ENCODE measurements at regions not wholly inside any gene's neighbourhood (a gene's known extent, or its start where the extent isn't known, plus 50 kb on each side); places are given as distances from the start of the nearest gene placed in this dataset.
"Not testable (repeated sequence)": the region's sequence is repeated elsewhere in the genome, so short reads cannot be mapped to it uniquely, and the experiment has no call there.

DNA sequence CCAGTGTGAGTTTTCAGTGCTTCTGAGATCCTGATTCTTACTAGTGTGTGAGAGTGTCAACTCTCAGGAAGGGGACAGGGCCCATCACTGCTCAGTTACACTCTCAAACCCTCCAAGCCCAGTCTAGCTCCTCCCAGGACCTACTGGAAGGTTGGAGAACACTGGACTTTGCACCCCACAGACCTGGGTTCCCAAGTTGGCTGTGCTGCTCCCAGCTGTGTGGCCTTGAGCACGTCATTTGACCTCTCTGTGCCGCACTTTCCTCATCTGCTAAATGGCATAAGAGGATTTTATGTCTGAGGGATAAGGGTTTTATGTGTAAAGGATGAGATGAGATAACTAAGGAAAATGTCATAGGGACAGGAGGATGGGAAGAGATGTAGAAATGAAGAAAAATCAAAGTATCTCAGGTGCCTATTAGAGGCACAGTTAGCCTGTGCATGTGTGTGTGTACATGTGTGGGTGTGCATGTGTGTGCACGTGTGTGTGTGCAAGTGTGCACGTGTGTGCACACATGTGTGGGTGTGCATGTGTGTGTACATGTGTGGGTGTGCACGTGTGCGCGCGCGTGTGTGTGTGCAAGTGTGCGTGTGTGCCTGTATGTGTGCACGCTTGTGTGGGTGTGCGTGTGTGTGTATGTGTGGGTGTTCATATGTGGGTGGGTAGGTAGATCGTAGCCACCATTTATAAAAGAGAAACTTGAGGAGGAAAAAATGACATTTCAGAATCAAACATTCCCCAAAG, 108.0 kb upstream of the GRK3 start:
- not testable (repeated sequence) for DNase-seq (ENCODE audit: low read depth)

DNA sequence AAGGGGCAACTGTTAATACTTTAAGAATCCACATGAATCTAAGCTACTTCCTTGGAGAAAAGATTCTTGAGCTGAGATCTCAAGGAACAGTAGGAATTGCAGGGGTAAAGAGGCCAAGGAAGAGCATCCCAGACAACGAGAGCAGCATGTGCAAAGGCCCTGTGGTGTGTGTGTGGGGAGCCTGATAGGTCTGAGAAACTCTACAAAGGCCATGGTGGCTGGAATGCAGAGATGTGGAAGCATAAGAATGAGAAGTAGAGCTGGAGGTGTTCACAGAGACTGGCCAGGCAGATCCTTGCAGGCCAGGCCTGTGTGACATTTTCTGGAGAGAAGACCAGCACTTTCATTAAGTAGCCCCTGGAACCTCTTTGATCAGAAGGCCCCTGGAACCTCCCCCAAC, 105.8 kb upstream of the GRK3 start:
- DNase-seq (ENCODE audit: low read depth): not testable (repeated sequence)

DNA sequence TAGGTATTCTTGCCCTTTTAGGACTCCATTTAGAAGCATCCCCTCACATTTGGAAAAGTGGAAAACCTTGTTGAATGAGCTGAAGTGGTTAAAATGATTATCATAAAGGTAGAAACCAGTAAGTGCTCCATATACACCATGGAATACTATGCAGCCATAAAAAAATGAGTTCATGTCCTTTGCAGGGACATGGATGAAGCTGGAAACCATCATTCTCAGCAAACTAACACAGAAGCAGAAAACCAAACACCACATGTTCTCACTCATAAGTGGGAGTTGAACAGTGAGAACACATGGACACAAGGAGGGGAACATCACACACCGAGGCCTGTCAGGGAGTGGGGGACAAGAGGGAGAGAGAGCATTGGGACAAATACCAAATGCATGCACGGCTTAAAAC, 103.8 kb upstream of the GRK3 start:
- DNase-seq (ENCODE audit: low read depth): not testable (repeated sequence)

DNA sequence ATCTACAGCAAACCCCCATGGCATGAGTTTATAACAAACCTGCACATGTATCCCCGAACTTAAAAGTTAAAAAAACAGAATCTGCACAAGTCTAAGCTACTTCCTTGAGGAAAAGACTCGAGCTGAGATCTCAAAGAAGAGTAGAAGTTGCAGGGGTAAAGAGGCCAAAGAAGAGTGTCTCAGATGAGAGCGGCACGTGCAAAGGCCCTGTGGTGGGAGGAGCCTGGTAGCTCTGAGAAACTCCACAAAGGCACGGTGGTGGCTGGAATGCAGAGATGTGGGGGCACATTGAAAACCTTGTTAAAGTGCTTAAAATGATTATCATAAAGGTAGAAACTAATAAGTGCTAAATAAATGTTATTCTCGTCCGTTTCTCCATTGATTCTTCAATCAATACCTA, 103.2 kb upstream of the GRK3 start:
- no peak for DNase-seq (ENCODE audit: low read depth)

DNA sequence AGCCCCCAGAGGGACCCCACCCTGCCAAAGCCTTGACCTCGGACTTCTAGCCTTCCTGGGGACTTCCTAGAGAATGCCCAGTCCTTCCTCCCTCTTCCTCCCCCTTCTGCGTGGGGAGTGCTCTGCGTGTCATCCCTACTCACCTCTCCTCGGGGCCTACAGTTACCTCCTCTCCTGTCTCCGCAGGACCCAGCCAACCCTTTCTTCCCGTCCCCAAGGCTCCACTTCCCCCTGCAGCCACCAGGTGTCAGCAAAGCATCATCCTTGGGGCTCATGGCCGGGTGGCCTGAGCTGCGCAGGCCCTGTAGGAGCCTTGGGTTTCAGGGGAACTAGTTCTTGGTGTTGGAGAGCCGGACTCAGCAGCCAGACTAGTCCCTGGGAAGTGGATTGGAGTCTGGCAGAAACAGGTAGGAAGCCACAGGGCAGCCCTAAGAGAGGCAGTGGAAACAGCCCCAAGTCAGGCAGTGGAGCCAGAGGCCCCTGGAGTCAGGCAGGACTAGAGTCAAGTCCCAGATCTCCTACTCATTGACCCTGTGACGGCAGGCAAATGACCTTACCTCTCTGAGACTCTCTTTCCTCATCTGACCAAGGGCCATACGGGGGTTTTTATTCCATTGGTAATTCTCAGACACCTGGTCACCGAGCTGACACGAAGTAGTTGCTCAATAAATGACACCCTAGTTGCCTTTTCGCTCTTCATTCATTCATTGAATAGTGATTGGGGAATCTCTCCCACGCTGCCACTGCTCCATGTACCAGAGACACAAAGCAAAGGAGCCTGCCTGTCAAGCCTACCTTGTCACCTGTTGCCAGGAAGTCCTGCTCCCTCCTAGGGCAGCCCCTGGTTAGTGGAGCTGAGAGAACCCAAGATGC, 101.8 kb upstream of the GRK3 start:
- DNase-seq (ENCODE audit: low read depth): peak; percentile 38

DNA sequence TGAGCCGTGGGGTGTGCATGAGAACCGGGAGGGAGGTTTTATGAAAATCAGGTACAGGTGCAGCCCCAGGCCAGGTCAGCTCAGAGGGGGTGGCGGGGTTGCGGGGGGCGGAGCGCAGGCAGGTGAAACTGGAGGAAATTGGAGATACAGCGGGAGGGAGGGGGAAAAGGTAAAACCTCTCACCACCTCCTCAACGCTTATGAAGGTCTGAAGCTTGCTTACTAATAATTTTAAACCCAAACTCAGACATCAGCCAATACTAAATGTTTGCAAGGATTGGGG, 101.2 kb upstream of the GRK3 start:
- not testable (repeated sequence) for DNase-seq (ENCODE audit: low read depth)

DNA sequence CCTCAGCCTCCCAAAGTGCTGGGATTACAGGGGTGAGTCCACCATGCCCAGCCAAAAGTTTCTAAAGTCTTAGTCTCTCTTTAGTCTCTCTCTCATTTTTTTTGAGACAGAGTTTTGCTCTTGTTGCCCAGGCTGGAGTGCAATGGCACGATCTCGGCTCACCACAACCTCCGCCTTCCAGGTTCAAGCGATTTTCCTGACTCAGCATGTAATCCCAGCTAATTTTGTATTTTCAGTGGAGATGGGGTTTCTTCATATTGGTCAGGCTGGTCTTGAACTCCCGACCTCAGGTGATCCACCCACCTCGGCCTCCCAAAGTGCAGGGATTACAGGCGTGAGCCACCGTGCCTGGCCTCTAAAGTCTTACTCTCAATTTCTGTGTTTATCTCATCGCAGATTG, 100.1 kb upstream of the GRK3 start:
- not testable (repeated sequence) for DNase-seq (ENCODE audit: low read depth)

DNA sequence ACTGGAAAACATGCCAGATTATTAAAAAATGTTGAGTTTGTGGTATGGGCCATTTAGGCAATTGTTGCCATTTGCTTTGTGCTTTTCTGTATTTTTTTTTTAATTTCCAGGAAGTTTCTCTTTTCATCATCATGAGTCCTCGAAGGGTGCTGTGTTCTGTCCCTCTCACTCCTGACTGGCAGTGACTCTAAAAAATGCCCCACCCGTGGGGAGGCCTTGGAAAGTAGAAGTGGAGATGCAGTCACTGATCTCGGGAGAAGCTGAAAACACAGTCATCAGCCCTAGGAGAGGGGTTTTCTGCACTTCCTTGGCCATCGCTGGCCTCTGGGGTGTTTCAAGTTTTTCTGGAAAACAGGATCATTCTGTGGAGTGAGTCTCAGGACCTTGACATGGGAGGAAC, 98.5 kb upstream of the GRK3 start:
- DNase-seq (ENCODE audit: low read depth): no peak

DNA sequence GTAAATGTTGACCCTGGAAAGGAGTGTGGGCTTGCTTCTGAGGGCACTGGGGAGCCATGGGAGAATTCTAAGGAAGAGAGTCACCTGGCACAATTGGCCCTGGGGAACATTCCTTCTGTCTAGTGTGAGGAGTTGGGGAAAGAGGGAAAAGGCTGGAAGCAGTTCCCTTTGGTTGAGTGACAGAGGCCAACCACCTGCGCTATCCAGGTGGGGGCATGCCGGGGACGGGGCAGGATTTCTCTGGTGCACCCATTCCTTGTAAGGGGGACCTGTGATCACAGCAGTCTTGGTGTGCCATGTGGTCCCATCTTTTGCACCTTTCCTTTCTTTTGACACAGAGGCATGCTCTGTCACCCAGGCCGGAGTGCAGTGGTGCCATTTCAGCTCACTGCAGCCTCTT, 92.1 kb upstream of the GRK3 start:
- DNase-seq (ENCODE audit: low read depth): no peak

DNA sequence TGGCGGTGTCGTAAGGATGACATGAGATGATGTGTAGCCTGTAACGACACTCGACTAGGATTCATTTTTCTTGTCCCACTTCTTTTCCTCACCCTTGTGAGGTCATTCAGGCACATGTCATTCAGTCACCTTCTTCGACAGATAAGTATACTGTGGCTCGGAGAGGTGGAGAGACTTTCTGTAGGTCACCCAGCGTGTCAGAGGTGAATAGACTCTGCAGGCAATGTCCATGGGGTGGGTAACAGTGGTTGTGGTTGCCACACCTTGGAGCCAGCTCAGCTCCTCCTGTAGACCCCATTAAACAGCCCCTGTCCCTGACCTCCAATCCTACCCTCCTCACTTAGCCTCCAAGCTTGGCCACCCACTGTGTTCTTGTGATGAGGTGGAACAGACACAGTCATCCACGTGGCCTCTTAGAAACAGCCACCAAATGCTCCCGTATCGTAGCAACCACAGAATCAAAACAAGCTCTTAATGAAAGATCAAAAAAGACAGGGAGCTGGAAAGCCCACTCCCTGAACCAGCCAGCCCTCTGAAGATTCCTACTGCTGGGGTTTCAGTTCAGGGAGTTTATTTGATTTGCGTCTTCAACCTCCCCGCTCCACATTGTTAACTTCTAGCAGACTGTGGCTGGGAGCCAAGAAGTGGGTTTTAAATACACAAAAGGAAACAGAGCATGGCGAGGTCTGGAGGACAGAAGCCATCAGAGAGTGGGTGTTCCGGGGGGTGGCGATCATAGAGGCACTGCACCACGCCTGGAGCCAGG, 89.0 kb upstream of the GRK3 start:
- DNase-seq (ENCODE audit: low read depth): no peak

DNA sequence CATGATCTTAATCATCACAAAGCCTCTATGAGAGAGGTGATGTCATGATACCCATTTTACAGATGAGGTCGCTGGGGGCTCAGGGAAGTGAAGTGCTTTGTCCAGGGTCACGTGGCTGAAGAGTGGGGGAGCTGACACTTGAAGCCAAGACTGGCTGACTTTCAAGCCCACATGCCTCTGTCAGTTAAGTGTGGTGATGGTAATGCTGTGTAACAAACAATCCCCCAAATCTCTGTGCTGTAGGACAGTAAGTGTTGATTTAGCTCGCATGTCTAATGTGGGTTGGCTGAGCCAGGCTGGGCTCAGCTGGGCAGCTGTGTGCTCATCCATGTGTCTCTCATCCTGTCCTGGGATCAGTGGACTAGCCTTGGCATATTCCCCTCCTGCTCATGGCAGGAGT, 87.1 kb upstream of the GRK3 start:
- DNase-seq (ENCODE audit: low read depth): no peak

DNA sequence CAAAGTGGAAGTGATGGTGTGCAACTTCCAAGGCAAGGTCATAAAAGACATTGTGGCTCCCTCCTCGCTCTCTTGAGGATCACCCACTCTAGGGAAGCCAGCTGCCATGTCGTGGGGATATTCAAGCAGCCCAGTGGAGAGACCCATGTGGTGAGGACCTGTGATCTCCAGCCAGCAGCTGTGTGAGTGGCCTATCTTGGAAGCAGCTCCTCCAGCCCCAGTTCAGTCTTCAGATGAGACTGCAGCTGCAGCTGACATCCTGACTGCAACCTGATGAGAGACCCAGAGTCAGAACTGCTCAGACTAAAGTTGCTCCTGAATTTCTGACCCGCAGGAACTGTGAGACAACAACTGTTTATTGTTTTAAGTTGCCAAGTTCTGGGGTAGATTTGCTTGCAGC, 86.4 kb upstream of the GRK3 start:
- no peak for DNase-seq (ENCODE audit: low read depth)

DNA sequence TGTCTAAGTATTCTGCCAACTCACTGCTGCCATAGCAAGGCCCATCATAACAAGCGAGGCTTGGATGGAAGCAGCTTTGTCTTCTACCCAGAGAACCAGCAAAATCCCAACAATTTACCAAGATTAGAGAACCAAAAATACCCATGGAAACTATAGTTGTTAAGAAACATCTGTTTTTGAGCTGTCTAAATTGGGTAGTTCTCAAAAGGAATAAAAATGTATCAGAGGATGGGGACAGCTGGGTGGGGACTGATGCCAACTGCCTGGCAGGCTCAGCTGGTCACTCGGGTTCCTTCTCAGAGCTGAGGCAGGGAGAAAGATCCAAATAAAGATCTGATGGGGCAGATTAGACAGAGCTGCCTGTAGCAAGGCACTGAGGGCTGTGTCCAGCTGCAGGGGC, 85.9 kb upstream of the GRK3 start:
- no peak for DNase-seq (ENCODE audit: low read depth)

DNA sequence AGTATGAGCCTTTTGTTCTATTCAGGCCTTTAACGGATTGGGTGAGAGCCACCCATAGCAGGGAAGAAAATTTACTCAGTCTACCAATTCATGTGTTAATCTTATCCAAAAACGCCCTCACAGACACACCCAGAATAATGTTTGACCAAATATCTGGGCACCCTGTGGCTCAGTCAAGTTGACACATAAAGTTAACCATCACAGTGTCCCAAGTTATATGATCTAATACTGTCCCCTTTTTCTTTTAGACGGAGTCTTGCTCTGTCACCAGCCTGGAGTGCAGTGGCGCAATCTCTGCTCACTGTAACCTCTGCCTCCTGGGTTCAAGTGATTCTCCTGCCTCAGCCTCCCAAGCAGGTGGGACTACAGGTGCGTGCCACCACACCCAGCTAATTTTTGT, 83.6 kb upstream of the GRK3 start:
- DNase-seq (ENCODE audit: low read depth): not testable (repeated sequence)

DNA sequence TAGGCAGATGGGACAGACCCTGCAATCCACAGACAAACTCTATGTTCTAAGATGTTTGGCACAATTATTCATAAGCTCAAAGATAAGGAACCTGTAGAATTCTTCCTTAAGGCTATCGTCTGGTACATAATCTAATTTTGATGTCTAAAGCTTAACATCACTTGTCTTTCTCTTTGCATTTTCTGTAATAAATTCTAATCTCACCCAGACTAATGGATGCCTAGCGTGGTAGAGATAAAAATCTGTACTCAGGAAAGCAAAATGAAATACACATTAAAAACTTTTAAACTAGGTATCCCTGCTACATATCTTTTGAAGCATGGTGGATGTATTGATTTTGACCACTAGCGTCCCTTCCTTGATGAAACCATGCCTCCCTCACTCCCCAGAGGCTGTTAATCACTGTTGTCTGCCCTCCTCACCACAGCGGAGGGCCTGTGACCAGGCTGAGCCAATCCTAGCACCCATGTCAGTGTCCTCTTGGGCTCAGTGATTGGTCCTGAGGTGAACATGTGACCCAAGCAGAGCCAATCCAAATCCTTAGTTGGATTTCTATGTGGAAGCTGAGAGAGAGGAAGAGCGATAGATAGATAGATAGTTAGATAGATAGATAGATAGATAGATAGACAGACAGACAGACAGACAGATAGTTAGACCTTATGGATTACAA, 82.2 kb upstream of the GRK3 start:
- no peak for DNase-seq (ENCODE audit: low read depth)

DNA sequence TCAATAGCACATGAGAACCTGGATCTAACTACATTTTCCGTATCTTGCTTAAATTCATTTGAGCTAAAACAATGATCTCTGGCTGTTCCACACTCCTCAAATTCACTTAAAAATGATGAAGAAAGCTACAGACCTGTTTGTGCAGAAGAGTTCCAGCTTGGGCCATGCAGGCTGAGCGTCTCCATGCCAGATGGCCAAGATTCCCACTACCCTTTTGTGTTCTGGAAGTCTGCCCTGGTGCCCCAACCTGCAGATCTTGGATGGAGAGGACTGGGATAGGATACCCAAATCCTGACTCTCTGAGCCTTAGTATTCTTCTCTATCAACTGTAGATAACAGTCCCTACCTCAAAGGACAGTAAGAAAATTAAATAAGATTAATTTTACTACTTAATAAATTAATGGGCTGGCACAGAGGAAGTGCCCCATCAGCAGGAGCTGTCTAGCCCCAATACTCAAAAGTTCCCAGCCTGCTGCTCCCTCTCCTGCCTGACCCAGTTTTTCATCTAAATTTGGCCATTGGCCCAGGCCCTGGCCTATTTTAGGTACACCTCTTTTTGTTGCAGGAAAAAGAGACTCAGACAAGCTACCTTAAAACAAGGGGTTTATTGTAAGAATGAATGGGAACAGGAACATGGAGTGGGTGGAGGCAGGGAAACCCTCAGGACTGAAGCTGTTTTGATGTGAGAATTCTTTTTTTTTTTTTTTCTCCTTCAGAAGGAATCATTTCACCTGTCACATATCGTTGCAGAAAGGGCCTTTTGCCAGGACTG, 81.4 kb upstream of the GRK3 start:
- no peak for DNase-seq (ENCODE audit: low read depth)

DNA sequence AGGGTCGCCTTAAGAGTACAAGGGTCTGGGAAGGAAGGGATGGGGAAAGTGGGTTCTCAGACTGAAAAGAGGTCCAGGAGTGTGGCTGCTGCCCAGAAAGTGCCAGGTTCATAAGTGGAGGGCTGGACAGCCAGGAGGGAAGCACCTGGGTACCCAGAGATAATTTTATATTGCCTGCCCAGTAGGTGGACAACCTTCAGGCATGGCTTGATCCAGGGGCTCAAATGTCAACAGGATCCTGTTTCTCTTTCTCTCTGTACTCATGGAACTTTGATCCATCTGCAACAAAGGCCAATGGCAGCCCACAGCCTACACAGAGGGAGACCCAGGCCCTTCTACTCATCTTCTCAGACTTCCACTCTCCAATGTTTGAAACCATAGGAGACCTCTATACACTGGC, 80.5 kb upstream of the GRK3 start:
- no peak for DNase-seq (ENCODE audit: low read depth)

DNA sequence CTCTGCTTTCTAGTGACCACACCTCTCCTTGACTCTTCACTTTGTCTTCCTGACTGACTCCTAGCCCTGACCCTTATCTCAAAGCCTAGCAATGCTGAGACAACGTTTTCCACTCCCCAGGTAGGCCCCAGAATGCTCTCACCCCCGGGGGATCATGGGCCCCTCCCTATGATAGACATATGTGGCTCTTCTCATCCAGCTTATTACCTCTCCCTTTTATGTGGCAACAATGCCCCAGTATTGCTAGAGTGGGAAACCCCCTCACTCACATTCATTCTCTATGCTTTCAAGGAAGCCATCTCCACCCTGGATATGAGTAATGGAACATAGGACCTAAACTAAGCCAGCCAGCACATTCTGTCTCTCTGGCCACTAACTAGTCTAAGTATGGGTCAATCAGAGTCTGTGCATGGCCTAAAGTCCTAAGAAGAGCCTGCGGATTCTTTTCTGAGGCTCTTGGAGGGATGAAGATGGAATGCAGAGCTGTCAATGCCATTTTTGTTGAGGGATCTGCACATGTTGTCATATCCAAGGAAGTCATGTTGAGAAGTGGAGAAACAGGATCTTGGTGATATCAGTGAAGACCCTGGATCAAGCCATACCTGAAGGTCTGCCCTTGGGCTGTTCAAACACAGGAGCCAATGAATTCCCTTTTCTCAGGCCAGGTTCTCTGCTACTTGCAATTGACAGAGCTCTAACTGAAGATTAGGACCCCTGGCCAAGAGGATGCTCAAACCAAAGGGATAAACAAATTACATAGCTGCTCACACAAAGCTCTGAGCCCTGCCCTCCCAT, 79.8 kb upstream of the GRK3 start:
- no peak for DNase-seq (ENCODE audit: low read depth)

DNA sequence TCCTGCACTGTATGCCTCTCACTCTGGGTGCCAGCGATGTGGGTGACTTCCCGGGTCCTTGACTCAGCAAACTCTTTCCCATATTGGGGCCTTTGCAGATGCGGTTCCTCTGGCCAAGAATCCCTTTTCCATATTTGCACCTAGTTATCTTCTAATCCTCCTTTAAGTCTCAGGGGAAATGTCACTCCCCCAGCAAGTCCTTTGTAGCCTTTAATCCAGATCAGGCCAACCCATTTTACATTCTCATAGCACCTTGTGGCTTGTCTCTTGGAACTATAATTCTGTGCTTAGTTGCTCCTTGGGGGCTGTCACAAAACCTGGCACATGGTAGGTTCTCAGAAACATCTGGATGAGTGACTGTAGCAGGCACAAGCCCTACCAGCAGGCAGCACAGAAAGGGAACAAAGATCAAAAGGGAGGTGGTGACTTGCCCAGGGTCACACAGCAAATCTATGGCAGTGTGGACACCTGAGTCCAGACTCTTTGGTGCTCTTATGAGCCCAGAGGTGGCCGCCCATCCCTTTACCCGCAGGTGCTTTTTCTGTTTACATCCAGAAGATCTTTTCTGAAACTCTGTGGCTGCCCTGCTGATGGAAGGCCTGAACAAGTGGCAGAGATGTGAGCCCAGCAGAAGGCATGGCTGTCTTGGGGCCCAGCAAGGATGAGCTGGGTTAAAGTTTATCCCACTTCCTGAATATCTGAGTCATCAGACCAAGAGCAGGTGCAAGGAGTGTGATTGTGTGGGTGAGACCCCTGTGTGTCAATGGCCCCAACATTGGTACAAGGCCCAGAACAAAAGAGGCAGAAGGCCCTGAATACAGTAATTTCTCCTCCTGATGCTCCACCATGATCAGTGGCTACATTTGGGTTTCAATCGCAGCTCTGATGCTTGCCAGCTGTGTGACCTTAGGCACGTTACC, 78.6 kb upstream of the GRK3 start:
- DNase-seq (ENCODE audit: low read depth): no peak

DNA sequence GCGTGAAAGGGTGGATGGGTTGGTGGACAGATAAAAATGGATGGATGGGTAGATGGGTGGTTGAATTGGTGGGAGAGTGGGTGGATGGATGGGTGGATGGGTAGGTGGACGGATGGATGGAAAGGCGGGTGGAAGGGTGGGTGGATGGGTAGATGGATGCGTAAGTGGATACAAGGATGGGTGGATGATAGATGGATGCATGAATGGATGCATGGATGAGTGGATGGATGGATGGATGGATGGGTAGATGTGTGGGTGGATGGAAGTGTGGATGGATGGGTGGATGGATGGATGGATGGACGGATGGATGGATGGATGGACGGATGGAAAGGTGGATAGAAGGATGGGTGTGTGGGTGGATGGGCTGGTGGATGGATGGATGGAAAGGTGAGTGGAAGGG, 77.0 kb upstream of the GRK3 start:
- no peak for DNase-seq (ENCODE audit: low read depth)

Measured in activated T-helper 1 cell treated with Interleukin-2 at 50 U/mL for 16 hours (primary cell).